ENCODE measurements at regions not wholly inside any gene's neighbourhood (a gene's known extent, or its start where the extent isn't known, plus 50 kb on each side); places are given as distances from the start of the nearest gene placed in this dataset.

GRCh38 chrX:7568597-7568996, 274.4 kb upstream of the VCX start:
- ATAC-seq (ENCODE audit: insufficient read depth, low FRiP score) = no peak
- no peak for TF ChIP-seq CTCF (IDR thresholded peaks at IDR 0.05; ENCODE audit: control extremely low read depth, extremely low read depth)
- peaks cover 0 to 12% (median 5%) of the 10 kb centered on the region in 3 donors for H3K27me3 ChIP-seq (ENCODE audit: control insufficient read depth in 3 of 3, insufficient read depth in 3 of 3, low read length in 2 of 3)
- H3K4me3 ChIP-seq = no peak overlapping the region
- H3K36me3 ChIP-seq (ENCODE audit: control insufficient read depth in 4 of 4, insufficient read depth in 4 of 4, low read length in 4 of 4) = no peaks in the 10 kb centered on the region
- no peak overlapping the region for H3K9ac ChIP-seq (ENCODE audit: insufficient read depth in 1 of 2, low read length in 2 of 2)
- no peak overlapping the region for H3K27ac ChIP-seq (ENCODE audit: low read depth in 1 of 2, low read length in 1 of 2)
- H3K4me1 ChIP-seq (ENCODE audit: control insufficient read depth in 5 of 5, insufficient read depth in 5 of 5, low read length in 5 of 5) = no peaks in the 10 kb centered on the region
- no peak for DNase-seq
- H3K9me3 ChIP-seq (ENCODE audit: control insufficient read depth in 4 of 4, insufficient read depth in 3 of 4, low read length in 3 of 4) = peaks cover 0 to 2% (median 0%) of the 10 kb centered on the region in 4 donors
- 75 to 81% methylated on average over 4 of the region's 4 CpGs for WGBS, 2 donors

GRCh38 chrX:7568130-7568529, 274.8 kb upstream of the VCX start:
- H3K27ac ChIP-seq (ENCODE audit: low read depth in 1 of 2, low read length in 1 of 2) = no peak overlapping the region
- no peak overlapping the region for H3K4me3 ChIP-seq
- H3K36me3 ChIP-seq (ENCODE audit: control insufficient read depth in 4 of 4, insufficient read depth in 4 of 4, low read length in 4 of 4) = no peaks in the 10 kb centered on the region
- ATAC-seq (ENCODE audit: insufficient read depth, low FRiP score) = no peak
- H3K9ac ChIP-seq (ENCODE audit: insufficient read depth in 1 of 2, low read length in 2 of 2) = no peak overlapping the region
- peaks cover 0 to 12% (median 5%) of the 10 kb centered on the region in 3 donors for H3K27me3 ChIP-seq (ENCODE audit: control insufficient read depth in 3 of 3, insufficient read depth in 3 of 3, low read length in 2 of 3)
- no peak for TF ChIP-seq CTCF (IDR thresholded peaks at IDR 0.05; ENCODE audit: control extremely low read depth, extremely low read depth)
- WGBS, 2 donors = 46 to 61% methylated on average over 3 of the region's 3 CpGs
- peak in 1 of 3 donors; percentile 1 for DNase-seq
- H3K4me1 ChIP-seq (ENCODE audit: control insufficient read depth in 5 of 5, insufficient read depth in 5 of 5, low read length in 5 of 5) = no peaks in the 10 kb centered on the region
- peaks cover 0 to 2% (median 0%) of the 10 kb centered on the region in 4 donors for H3K9me3 ChIP-seq (ENCODE audit: control insufficient read depth in 4 of 4, insufficient read depth in 3 of 4, low read length in 3 of 4)

DNA sequence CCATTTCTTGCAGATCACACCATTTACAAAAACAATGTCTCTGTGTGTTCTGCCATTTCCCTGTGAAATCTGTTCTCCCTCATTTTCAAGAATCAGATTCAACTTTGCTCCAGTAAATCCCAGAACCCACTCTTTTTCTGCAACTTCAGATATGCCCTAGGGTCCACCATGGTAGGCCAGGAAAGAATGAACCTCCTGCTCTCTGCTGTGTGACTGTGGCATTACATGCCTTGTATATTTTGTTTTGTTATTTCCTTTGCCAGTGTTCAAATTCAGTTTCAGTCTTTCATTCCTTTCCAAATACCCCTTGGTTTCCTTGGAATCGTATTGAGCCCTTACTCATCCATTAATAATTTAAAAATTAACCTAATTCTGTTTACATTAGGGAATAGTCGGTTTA, 290.2 kb upstream of the VCX start:
- Histone ChIP-seq H3K4me3 (no peak overlapping the region), H3K36me3 (ENCODE audit: control insufficient read depth in 4 of 4, insufficient read depth in 4 of 4, low read length in 4 of 4) (no peaks in the 10 kb centered on the region), H3K9ac (ENCODE audit: insufficient read depth in 1 of 2, low read length in 2 of 2) (no peak overlapping the region), H3K4me1 (ENCODE audit: control insufficient read depth in 5 of 5, insufficient read depth in 5 of 5, low read length in 5 of 5) (no peaks in the 10 kb centered on the region), H3K9me3 (ENCODE audit: control insufficient read depth in 4 of 4, insufficient read depth in 3 of 4, low read length in 3 of 4) (no peaks in the 10 kb centered on the region), H3K27me3 (ENCODE audit: control insufficient read depth in 3 of 3, insufficient read depth in 3 of 3, low read length in 2 of 3) (peaks cover 0 to 24% (median 5%) of the 10 kb centered on the region in 3 donors), H3K27ac (ENCODE audit: low read depth in 1 of 2, low read length in 1 of 2) (no peak overlapping the region)
- no peak for TF ChIP-seq CTCF (IDR thresholded peaks at IDR 0.05; ENCODE audit: control extremely low read depth, extremely low read depth)
- 67 to 68% methylated on average over 2 of the region's 2 CpGs for WGBS, 2 donors
- ATAC-seq (ENCODE audit: insufficient read depth, low FRiP score) = no peak
- no peak for DNase-seq

GRCh38 chrX:7546551-7547080, 296.4 kb upstream of the VCX start:
- Histone ChIP-seq H3K4me1 (ENCODE audit: control insufficient read depth in 5 of 5, insufficient read depth in 5 of 5, low read length in 5 of 5) (no peaks in the 10 kb centered on the region), H3K27ac (ENCODE audit: low read depth in 1 of 2, low read length in 1 of 2) (no peak overlapping the region), H3K36me3 (ENCODE audit: control insufficient read depth in 4 of 4, insufficient read depth in 4 of 4, low read length in 4 of 4) (no peaks in the 10 kb centered on the region), H3K9me3 (ENCODE audit: control insufficient read depth in 4 of 4, insufficient read depth in 3 of 4, low read length in 3 of 4) (peaks cover 0 to 3% (median 0%) of the 10 kb centered on the region in 4 donors), H3K27me3 (ENCODE audit: control insufficient read depth in 3 of 3, insufficient read depth in 3 of 3, low read length in 2 of 3) (peaks cover 0 to 29% (median 3%) of the 10 kb centered on the region in 3 donors), H3K4me3 (no peak overlapping the region), H3K9ac (ENCODE audit: insufficient read depth in 1 of 2, low read length in 2 of 2) (no peak overlapping the region)
- WGBS, 2 donors = 93% methylated on average over 15 to 17 of the region's 17 CpGs
- ATAC-seq (ENCODE audit: insufficient read depth, low FRiP score) = no peak
- no peak for DNase-seq
- TF ChIP-seq CTCF (IDR thresholded peaks at IDR 0.05; ENCODE audit: control extremely low read depth, extremely low read depth) = no peak
